Muscle of back (tissue), 3 donors: ENCODE measurements at regions not wholly inside any gene's neighbourhood (a gene's known extent, or its start where the extent isn't known, plus 50 kb on each side); places are given as distances from the start of the nearest gene placed in this dataset.

ENCODE experiments used
- DNase-seq, 3 donors: peaks; one replicate each; pipeline versions ENCODE4 v3.0.0 to v3.0.0-alpha.2; 2013

- peak in 1 of 3 donors; percentile 66 for DNase-seq
Observed at GRCh38 chr14:98953551-98954348, 318.2 kb downstream of the BCL11B start.

GRCh38 chr14:98954349-98955000 lies 317.5 kb downstream of the BCL11B start:
- DNase-seq = no peak

- no peak for DNase-seq
Observed at GRCh38 chr14:98955036-98955740, 316.8 kb downstream of the BCL11B start.

- DNase-seq = no peak
Observed at GRCh38 chr14:98955741-98956070, 316.3 kb downstream of the BCL11B start.

GRCh38 chr14:98956181-98956580 lies 315.8 kb downstream of the BCL11B start:
- DNase-seq = no peak

- DNase-seq = no peak
Observed at GRCh38 chr14:98956661-98957060, 315.3 kb downstream of the BCL11B start.

- DNase-seq = peak; percentile 72 to 81 (median 78)
Observed at GRCh38 chr14:98957211-98958047, 314.6 kb downstream of the BCL11B start.

GRCh38 chr14:98958048-98958631 lies 313.9 kb downstream of the BCL11B start:
- peak in 1 of 3 donors; percentile 29 for DNase-seq

GRCh38 chr14:98958632-98959031 lies 313.4 kb downstream of the BCL11B start:
- no peak for DNase-seq

GRCh38 chr14:98959410-98959809 lies 312.6 kb downstream of the BCL11B start:
- DNase-seq = no peak

- DNase-seq = no peak
Observed at GRCh38 chr14:98959958-98960616, 311.9 kb downstream of the BCL11B start.

- DNase-seq = no peak
Observed at GRCh38 chr14:98960617-98961013, 311.4 kb downstream of the BCL11B start.

GRCh38 chr14:98961191-98961590 lies 310.8 kb downstream of the BCL11B start:
- DNase-seq = no peak

- no peak for DNase-seq
Observed at GRCh38 chr14:98962118-98962517, 309.9 kb downstream of the BCL11B start.

- DNase-seq = peak in 1 of 3 donors; percentile 41
Observed at GRCh38 chr14:98963610-98964009, 308.4 kb downstream of the BCL11B start.

GRCh38 chr14:98964171-98964570 lies 307.8 kb downstream of the BCL11B start:
- DNase-seq = no peak

GRCh38 chr14:98965076-98965475 lies 306.9 kb downstream of the BCL11B start:
- DNase-seq = no peak

GRCh38 chr14:98966016-98966415 lies 306.0 kb downstream of the BCL11B start:
- peak in 1 of 3 donors; percentile 28 for DNase-seq

GRCh38 chr14:98966475-98967162 lies 305.4 kb downstream of the BCL11B start:
- DNase-seq = no peak

GRCh38 chr14:98974113-98974512 lies 297.9 kb downstream of the BCL11B start:
- DNase-seq = no peak
